GM18499 (cell line): ENCODE measurements at regions not wholly inside any gene's neighbourhood (a gene's known extent, or its start where the extent isn't known, plus 50 kb on each side); places are given as distances from the start of the nearest gene placed in this dataset.

Experiments
- ATAC-seq: cut with Tn5 transposase; IDR thresholded peaks from one replicate; pipeline ENCODE4 v1.9.1; 2021; ENCODE audit warnings: moderate number of reproducible peaks; ENCODE audit not compliant: insufficient read depth, unreplicated experiment

DNA sequence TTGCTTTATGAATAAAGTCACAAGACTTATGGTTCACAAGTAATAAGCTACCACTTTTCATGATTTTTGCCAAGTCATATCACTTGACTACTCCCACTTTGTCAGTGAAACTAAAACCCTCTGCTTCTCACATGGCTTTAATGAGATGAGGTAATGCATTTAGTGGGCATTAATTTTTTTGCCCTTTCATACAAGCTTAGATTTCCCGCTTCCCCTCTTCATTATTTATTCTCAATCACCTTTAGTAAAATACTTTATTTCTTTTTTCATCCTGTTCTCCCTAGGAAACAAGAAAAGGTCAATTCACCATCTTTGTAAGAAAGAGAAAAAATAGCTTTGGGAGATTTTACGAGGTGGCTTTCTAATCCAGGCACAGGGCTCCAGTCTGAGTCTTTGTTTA, 109.6 kb upstream of the STARD3NL start:
- ATAC-seq, result no peak

DNA sequence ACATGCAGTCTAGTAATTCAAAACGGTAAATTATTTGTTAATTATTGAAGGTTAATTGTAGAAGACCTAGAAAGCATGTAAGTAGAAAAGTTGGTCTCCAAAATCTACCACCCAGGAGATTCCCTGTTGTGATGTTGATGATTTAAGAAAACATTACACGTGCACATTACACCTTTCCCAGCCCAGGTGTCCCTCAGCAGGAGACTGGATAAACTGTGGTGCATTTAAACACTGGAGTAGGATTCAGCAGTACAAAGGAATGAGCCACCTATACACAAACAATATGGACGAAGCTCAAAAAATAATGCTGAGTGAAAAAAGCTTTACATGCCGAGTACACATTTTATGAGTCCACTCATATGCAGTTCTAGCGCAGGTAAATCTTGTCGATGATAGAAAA, 109.0 kb upstream of the STARD3NL start:
- ATAC-seq, result no peak

DNA sequence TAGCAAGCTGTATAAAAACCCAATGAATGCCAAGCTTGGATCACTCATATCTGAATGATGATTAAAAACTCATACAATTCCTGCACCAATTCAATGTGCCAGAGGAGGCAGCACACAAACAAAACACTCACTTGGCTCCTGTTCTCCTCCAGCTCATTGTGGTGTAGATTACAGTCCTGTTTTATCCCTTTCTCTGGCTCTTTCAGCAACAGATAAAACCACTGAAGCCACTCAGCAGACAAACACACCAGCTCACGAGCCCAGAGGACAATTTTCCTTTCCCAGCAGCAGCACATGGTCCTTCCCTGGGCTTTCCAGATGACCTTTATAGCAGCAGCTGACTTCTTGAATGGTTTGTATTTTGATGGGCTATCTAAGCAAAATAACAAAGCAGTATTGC, 107.3 kb upstream of the STARD3NL start:
- ATAC-seq, result no peak

DNA sequence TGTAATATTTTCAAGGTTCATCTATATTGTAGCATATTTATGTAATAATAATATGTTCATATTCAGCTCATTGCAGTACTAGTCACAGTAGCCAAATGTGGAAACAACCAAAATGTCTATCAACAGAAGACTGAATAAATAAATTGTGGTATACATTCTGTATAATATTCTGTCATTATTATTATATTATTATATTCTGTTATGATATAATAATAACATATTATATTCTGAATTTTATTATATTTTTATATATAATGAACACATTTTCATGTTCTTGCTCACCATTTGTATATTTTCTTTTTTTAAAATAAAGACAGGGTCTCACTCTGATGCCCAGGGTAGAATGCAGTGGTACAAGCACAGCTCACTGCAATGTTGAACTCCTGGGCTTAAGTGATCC, 91.2 kb upstream of the STARD3NL start:
- no peak for ATAC-seq

DNA sequence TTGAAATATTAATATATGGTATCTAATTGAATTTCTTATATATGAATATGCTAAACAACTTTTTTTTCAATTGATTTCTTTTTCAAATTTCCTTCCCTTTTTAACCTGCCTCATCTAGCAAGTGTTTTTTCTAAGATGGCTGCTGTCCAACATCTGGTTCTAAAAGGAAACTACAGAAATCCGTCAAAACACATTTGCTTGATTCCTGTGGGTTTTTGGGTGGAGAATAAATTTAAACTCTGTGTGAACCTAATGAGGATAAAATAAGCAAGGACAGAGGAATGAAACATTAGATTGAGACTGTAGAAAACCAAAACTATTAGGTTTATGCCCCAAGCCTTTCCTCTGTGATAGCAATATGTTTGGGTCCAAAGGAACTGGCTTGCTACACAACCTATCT, 75.5 kb upstream of the STARD3NL start:
- no peak for ATAC-seq

DNA sequence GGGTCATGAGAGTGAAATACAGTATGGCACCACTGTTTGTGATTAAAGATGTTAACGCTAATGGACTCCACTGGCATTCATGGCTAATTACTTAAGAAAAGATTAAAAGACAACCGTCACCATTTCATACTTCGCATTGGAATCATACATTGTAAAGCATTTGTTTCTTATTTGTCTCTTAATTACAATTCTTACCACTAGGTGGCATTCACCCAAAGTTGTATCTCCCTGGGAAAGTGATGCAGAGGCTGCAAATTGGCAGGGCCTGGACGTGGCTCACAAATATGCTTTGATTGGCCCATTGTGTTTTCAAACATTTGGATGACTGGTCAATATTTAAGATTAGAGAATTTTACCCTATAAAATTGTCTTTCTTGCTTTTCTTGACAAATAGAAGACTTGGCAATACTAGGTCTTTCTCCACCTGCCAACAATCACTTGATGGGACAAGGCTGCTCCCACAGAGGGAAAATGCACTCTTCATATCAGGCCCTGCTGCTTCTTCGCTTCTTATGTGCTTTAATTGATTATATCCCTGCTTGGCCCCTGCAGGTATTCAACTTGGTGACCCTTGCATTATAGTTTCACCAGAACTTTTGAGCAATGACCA, 72.1 kb upstream of the STARD3NL start:
- no peak for ATAC-seq

DNA sequence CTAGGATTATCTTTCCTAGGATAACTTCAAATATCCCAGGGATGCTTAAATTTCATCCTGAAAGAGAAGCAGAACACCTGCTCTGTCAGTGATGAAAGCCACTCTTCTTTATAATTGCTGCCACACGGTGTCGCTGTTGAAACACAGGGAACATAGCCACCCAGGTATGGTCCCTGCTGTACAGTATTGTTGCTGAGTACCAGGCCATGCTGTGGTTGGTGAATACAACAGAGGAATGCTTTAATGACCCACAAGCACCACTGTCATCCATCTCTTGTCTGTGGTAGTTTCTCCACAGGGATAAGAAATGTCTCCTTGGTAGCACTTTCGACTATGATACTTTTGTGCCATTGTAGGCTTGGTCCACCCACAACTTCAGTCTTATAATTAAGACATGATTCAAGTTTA, 70.6 kb upstream of the STARD3NL start:
- peak; percentile 67 for ATAC-seq

DNA sequence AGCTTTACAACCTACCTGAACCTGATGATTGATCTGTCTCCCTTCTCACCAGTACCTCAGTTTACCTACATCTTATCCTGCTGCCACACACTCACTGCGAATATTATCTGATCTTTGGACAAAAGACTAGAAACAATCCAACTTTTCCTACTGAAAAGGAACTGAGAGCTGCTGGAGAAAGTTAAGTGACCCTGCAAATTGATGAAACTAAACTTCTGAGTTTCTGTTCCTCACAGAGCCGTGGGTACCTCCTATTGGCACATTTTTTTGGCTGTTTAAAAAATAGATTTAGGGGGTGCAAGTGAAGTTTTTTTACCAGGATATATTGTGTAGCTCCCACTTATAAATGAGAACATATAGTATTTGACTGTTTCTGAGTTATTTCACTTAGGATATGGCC, 66.0 kb upstream of the STARD3NL start:
- no peak for ATAC-seq

DNA sequence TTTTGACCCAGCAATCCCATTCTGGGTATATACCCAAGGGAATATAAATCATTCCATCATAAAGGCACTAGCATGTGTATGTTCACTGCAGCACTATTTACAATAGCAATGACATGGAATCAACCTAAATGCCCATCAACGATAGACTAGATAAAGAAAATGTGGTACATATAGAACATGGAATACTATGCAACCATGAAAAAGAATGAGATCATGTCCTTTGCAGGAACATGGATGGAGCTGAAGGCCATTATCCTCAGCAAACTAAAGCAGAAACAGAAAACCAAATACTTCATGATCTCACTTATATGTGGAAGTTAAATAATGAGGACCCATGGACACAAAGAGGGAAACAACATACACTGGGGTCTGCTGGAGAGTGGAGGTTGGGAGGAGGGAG, 58.0 kb upstream of the STARD3NL start:
- ATAC-seq, result no peak

DNA sequence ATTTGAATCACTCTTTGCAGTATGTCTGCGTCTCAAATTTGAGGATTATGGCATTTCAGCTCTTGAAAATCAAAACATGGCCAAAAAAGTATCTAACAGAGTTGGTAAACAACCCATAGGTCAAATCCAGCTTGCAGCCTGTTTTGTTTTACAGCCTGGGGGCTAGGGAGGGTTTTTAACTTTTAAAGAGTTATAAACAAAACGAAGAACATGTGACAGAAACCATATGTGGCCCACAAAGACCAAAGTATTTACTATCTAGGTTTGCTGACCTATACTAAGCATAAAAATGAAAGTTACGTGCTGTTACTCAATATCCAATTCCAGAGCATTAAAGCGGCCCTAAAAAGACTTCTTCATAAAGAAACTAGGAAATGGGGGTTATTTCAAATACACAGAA, 55.5 kb upstream of the STARD3NL start:
- ATAC-seq, result no peak

DNA sequence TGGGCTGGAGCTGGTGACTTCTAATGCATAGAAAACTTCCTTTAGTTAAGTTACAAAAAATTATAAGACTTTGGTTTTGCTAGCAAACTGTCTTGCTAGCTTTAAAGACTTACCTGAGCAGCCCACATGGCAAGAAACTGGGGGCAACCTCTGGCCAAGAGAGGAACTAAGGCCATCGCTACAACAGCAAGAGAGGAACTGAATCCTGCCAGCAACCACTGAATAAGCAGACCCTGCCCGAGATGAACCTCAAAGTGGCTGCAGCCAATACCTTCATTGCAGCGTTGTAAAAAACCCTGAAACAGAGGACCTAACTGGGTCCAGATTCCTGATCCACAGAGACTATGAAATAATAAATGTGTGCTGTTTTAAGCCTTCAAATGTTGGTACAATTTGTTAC, 54.6 kb upstream of the STARD3NL start:
- ATAC-seq, result no peak

DNA sequence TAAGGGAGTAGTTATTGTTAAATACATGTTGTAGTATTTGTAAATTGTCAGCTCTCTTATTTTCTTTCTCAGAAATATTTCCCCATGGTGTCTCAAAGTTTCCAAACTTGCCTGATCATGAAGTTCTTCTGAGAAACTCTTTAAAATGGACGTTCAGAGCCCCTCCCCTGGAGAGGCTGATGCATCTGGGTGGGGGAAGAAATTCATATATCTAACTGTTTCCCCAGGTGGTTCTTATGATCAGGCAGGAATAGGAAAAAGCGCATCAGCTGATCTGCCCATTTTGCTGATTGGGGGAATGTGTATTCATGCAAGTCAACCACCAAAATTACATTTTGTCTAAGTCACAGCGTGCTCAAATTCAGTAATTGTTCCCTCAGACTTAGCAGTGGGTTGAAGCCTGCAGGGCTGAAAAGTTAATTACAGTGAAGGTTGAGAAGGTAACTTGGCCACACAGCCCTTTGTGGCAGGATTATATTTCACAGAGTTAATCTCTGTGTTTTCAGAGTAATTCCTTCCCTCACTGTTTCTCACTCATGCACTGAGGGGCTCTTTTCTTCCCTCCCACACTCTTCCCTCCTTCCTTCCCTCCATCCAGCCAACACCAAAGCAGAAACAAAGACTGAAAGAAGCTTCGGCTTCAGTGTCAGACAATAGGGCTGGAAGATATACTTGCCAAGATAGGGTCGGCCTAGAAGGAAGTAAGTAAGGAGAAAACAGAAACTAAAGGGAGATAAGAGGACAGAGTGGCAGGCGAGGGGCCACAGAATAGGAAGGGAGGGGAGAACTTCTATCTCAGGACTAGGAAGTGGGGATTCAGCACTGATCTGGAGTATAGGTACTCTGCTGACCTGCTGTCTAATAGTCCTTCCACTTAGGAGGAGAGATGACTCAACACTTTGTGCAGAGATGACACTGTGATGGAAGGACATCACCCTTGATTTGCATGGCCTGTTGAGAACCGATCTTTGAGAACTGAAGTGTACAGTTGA, 50.5 kb upstream of the STARD3NL start:
- ATAC-seq, result no peak
